ENCODE measurements at regions not wholly inside any gene's neighbourhood (a gene's known extent, or its start where the extent isn't known, plus 50 kb on each side); places are given as distances from the start of the nearest gene placed in this dataset.

DNA sequence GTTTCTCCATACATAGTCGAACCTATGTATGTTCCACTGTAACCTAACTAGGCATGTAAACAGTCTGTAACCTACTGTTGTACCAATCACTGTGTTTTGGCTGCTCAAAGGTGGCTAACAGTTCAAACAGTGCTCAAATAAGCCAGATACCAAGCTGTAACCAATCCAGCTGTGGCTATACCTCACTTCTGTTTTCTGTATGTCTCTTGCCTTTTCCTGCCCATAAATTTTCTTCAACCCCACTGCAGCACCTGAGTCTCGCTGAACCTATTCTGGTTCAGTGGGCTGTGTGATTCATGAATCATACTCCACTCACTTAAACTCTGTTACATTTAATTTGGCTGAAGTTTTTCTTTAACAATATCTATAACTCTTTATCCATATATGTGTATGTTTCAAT lies 340.7 kb downstream of the LPIN1 start:
- TF ChIP-seq POLR2AphosphoS5 (IDR thresholded peaks at IDR 0.05; ENCODE audit: low read depth, low read length) (no peak), EZH2phosphoT487 (IDR thresholded peaks at IDR 0.05; ENCODE audit: borderline replicate concordance) (no peak)
